ENCODE measurements at regions not wholly inside any gene's neighbourhood (a gene's known extent, or its start where the extent isn't known, plus 50 kb on each side); places are given as distances from the start of the nearest gene placed in this dataset.

GRCh38 chr6:73923905-73924485, 228.0 kb downstream of the CD109 start:
- no peak for DNase-seq (ENCODE audit: low read depth, low spot score)
- ChIA-PET CTCF (interaction anchor here (0.8 to 1.4 kb wide), 2 partner anchors 9 to 46 kb away, joined by 3 to 4 read pairs; no protein-coding TSS in a partner anchor), POLR2A (no interaction called here)
- no peak overlapping the region for H3K4me3 ChIP-seq (ENCODE audit: low read depth, low read length)
- TF ChIP-seq CTCF (IDR thresholded peaks at IDR 0.05; ENCODE audit: insufficient read depth, low read length, missing control alignments), result no peak

- CTCF ChIA-PET, result no interaction called here
- POLR2A ChIA-PET, result no interaction called here
- no peak for TF ChIP-seq CTCF (IDR thresholded peaks at IDR 0.05; ENCODE audit: insufficient read depth, low read length, missing control alignments)
Measured at GRCh38 chr6:73903155-73903554, 207.2 kb downstream of the CD109 start.

GRCh38 chr6:73901986-73902385, 206.0 kb downstream of the CD109 start:
- no peak for DNase-seq (ENCODE audit: low read depth, low spot score)
- H3K4me3 ChIP-seq (ENCODE audit: low read depth, low read length), result no peak overlapping the region
- TF ChIP-seq CTCF (IDR thresholded peaks at IDR 0.05; ENCODE audit: insufficient read depth, low read length, missing control alignments), result no peak
- ChIA-PET CTCF (interaction anchor here (1.2 kb wide), 1 partner anchor 35 kb away, joined by 3 read pairs; no protein-coding TSS in a partner anchor), POLR2A (no interaction called here)

More at GRCh38 chr6:73903155-73903554, 207.2 kb downstream of the CD109 start:
- H3K4me3 ChIP-seq (ENCODE audit: low read depth, low read length), result no peak overlapping the region
- no peak for DNase-seq (ENCODE audit: low read depth, low spot score)

GRCh38 chr6:73901311-73901710, 205.3 kb downstream of the CD109 start:
- no peak for TF ChIP-seq CTCF (IDR thresholded peaks at IDR 0.05; ENCODE audit: insufficient read depth, low read length, missing control alignments)
- ChIA-PET CTCF (interaction anchor here (1.2 kb wide), 1 partner anchor 36 kb away, joined by 3 read pairs; no protein-coding TSS in a partner anchor), POLR2A (no interaction called here)
- no peak overlapping the region for H3K4me3 ChIP-seq (ENCODE audit: low read depth, low read length)
- no peak for DNase-seq (ENCODE audit: low read depth, low spot score)

GRCh38 chr6:73898599-73898998, 202.6 kb downstream of the CD109 start:
- no peak for DNase-seq (ENCODE audit: low read depth, low spot score)
- POLR2A ChIA-PET, result no interaction called here
- TF ChIP-seq CTCF (IDR thresholded peaks at IDR 0.05; ENCODE audit: insufficient read depth, low read length, missing control alignments), result no peak
- CTCF ChIA-PET, result no interaction called here
- H3K4me3 ChIP-seq (ENCODE audit: low read depth, low read length), result no peak overlapping the region

- ChIA-PET CTCF (no interaction called here), POLR2A (no interaction called here)
- no peak overlapping the region for H3K4me3 ChIP-seq (ENCODE audit: low read depth, low read length)
- no peak for DNase-seq (ENCODE audit: low read depth, low spot score)
- TF ChIP-seq CTCF (IDR thresholded peaks at IDR 0.05; ENCODE audit: insufficient read depth, low read length, missing control alignments), result no peak
Measured at GRCh38 chr6:73893696-73894095, 197.7 kb downstream of the CD109 start.
